ENCODE measurements at regions not wholly inside any gene's neighbourhood (a gene's known extent, or its start where the extent isn't known, plus 50 kb on each side); places are given as distances from the start of the nearest gene placed in this dataset.

GRCh38 chr5:135211083-135211790 is 177.2 kb upstream of the PITX1 start:
- no peaks in the 10 kb centered on the region for H3K4me1 ChIP-seq
- no peak for TF ChIP-seq CTCF (IDR thresholded peaks at IDR 0.05)
- no peaks in the 10 kb centered on the region for H3K36me3 ChIP-seq
- H3K27ac ChIP-seq: no peak overlapping the region
- no peaks in the 10 kb centered on the region for H3K9me3 ChIP-seq
- peak; percentile 50 for DNase-seq (ENCODE audit: low spot score)
- H3K27me3 ChIP-seq: no peaks in the 10 kb centered on the region
- H3K4me3 ChIP-seq: no peak overlapping the region

- peak; percentile 21 for DNase-seq (ENCODE audit: low spot score)
- H3K27me3 ChIP-seq: no peaks in the 10 kb centered on the region
- no peaks in the 10 kb centered on the region for H3K4me1 ChIP-seq
- no peaks in the 10 kb centered on the region for H3K9me3 ChIP-seq
- H3K4me3 ChIP-seq: no peak overlapping the region
- H3K36me3 ChIP-seq: no peaks in the 10 kb centered on the region
- TF ChIP-seq CTCF (IDR thresholded peaks at IDR 0.05): no peak
- H3K27ac ChIP-seq: no peak overlapping the region
These were observed 176.4 kb upstream of the PITX1 start for GRCh38 chr5:135210286-135211055.

GRCh38 chr5:135208903-135209721 is 175.1 kb upstream of the PITX1 start:
- H3K27me3 ChIP-seq: no peaks in the 10 kb centered on the region
- H3K4me3 ChIP-seq: no peak overlapping the region
- peak; percentile 58 for DNase-seq (ENCODE audit: low spot score)
- no peak for TF ChIP-seq CTCF (IDR thresholded peaks at IDR 0.05)
- H3K4me1 ChIP-seq: no peaks in the 10 kb centered on the region
- H3K9me3 ChIP-seq: peaks cover 0 to under 1% of the 10 kb centered on the region in 2 donors
- H3K36me3 ChIP-seq: no peaks in the 10 kb centered on the region
- no peak overlapping the region for H3K27ac ChIP-seq

DNA sequence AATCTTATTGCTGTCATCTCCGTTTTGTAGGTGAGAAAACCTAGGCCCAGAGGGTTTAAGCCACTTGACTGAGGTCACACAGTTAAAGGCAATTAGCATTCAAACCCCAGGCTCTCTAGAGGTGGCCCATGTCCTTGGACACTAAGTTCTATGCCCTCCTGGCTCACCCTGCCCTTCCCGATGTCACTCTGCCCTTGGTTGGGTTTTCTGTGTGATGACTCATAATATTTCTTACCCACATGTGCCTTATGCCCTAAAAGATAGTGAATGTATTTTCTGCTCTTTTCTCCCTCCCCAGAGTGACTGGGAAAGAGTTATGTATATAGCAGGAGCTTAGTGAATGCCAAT is 174.5 kb upstream of the PITX1 start:
- Histone ChIP-seq H3K4me1 (no peaks in the 10 kb centered on the region), H3K4me3 (no peak overlapping the region), H3K9me3 (peaks cover 0 to 6% of the 10 kb centered on the region in 2 donors), H3K27ac (no peak overlapping the region), H3K36me3 (no peaks in the 10 kb centered on the region), H3K27me3 (no peaks in the 10 kb centered on the region)
- no peak for DNase-seq (ENCODE audit: low spot score)
- no peak for TF ChIP-seq CTCF (IDR thresholded peaks at IDR 0.05)

DNA sequence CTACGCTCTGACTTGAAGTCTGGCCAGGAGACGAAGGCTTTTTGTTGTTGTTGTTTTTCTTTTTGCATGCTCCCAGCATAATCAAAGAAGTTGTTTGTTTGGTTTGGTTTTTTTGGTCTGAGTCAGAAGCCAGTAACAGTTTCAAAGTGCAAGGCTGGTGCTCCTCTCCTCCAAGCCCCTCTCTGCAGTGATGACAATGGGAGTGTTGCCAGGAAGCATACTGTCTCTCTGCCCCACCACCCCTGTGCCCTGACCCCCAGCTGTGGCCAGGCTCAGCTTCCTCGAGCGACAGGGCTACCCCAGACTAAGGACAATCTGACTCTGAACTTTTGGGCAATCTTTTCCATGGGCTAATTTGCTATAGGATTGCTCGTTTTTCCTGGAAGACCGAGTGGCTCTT is 173.8 kb upstream of the PITX1 start:
- no peak for TF ChIP-seq CTCF (IDR thresholded peaks at IDR 0.05)
- H3K4me3 ChIP-seq: no peak overlapping the region
- no peak for DNase-seq (ENCODE audit: low spot score)
- H3K9me3 ChIP-seq: peaks cover 0 to 12% of the 10 kb centered on the region in 2 donors
- no peaks in the 10 kb centered on the region for H3K4me1 ChIP-seq
- H3K36me3 ChIP-seq: no peaks in the 10 kb centered on the region
- no peak overlapping the region for H3K27ac ChIP-seq
- no peaks in the 10 kb centered on the region for H3K27me3 ChIP-seq

All from right atrium auricular region (tissue), 2 donors.